Stromal cell of bone marrow (primary cell): ENCODE measurements at regions not wholly inside any gene's neighbourhood (a gene's known extent, or its start where the extent isn't known, plus 50 kb on each side); places are given as distances from the start of the nearest gene placed in this dataset.
"Not testable (repeated sequence)": the region's sequence is repeated elsewhere in the genome, so short reads cannot be mapped to it uniquely, and the experiment has no call there.

Source experiments
- DNase-seq: peaks from one replicate; pipeline ENCODE4 v3.0.0-alpha.2; 2012; ENCODE audit warnings: low read depth

DNA sequence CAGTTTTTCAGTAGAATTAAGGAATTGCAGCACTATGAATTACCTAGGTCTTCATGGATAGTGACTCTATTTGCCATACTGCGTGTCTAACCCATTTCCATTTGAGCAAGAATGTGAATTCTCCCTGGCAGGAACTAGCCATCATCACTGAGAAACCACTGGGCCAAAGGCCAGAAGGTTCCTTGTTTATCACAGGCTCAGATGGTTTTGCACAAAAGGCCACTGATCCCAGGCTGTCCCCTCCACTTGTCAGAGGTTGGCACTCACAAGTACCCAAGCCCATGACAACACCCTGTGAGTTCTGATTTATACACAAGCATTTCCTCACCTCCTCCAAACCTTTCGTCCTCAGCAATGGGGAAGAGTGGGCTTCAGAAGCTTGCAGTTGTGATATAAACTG is 131.8 kb downstream of the FOXB1 start:
- DNase-seq = no peak

DNA sequence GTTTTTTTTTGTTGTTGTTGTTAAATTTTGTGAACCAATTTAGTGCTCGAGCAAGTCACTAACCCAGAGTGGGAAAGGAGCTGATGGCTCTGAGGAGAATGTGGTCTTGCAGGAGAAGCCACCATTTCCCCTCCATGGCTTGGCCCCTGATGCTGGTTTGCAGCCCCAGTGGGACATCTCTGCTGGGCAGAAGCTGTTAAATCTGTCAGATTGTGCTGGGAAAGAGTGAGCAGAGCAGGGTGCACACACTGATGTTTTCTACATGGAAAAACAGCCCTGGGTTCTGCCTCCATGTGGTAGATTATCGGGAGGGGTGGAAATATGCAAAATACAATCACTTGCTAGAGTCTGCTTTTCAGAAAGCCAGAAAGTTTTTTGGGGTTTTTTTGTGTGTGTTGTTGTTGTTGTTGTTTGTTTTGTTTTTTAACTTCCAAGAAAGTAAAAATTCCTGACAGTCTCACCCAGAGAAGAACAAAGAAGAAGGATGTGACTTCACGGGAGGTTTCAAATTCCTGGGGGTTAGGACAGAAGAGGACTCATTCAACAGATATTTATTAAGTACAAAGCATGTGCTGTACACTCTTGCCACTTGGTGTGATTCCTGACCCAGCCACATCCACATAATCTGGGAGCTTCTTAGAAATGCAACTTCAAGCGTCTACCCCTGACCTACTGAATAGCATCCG is 133.7 kb downstream of the FOXB1 start:
- no peak for DNase-seq

DNA sequence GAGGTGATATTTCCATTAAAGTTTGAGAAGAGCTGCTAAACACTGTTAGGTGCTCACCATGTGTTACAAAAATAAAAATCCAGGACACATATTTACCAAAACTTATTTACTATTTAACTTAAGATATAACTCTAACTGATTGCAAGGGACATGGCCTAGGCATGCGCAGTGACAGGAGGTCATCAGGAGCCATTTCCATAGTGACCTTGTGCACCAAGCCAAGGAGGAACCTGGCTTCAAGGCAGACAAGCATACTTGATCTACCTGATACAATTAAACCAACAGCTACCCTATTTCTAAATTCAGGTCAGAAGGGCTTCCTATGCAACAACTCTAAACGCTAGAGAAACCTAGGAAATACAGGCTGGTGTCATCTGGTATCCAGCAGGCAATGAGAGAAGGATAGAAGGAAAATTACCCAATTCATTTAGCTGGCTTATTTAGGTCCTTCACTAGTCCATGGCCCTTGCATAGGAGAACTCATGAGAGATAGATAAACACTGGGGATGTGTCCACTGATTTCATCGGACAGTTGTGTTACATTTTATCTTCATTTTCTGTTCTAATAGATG is 134.4 kb downstream of the FOXB1 start:
- DNase-seq = no peak

DNA sequence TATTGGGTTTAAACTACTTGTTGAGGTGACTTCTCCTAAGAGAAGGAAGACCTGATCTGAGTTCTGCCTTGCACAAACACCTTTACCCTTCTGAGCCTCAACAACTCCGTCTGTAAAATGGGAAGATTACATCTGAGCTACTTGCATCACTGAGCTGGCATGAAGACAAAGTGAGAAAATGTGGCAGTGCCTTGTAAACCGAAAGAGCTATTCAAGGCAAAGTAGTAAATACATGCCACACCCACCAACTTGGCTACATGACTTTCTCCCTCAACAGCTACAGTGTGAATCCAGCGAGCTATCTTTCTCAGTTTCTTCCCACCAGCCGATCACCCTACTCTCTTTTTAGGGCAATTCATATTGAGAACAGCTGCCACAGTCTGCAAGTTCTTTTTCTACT is 148.3 kb downstream of the FOXB1 start:
- DNase-seq = no peak

DNA sequence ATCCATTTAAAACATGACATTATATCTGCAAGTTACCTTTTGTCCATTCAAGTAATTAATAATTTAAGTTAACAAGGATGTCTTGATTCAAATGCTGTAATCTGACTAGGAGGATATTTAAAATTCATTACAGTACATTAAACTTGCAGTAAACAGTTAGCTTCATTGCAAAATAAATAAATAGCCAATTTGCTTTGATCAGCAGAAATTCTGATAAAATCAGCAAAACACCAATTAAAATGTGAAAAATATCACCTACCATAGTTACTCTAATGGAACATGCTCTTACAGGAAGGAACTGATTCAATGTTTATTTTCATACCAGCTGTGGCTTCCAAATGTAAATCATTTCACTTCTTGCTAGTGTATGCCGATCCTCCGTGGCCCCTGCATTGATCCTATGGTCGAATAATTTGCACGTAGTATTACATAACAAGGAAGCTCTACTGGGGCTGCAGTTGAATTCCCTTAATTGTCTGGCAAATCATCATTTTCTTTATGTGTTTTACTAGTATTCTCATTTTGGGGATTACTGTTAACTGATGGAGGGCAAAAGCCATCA is 150.7 kb downstream of the FOXB1 start:
- no peak for DNase-seq

GRCh38 chr15:60155661-60156060 is 151.6 kb downstream of the FOXB1 start:
- no peak for DNase-seq

- no peak for DNase-seq
Measured at GRCh38 chr15:60160909-60161308, 156.8 kb downstream of the FOXB1 start.

- DNase-seq = no peak
Measured at GRCh38 chr15:60161704-60162103, 157.6 kb downstream of the FOXB1 start.

GRCh38 chr15:60162251-60162967 is 158.3 kb downstream of the FOXB1 start:
- DNase-seq = no peak

DNA sequence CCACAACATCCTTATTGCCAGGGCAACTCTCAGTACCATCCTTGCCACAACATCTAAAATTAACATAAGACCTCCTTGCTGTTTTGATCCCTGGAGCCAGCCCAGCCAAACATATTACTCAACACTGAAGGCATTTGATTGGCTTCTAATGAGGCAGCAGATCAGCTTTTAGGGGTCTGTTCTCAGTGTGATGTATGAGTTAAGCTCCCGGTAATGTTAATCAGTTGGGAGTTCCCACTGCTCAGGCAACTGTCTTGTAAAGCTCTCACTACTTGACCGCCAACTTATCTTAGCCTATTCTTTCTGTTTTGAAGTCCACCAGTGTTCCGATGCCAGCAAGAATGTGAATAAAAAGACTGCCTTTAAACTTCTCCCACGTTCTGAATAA is 158.9 kb downstream of the FOXB1 start:
- no peak for DNase-seq

GRCh38 chr15:60165111-60165510 is 161.0 kb downstream of the FOXB1 start:
- no peak for DNase-seq

- no peak for DNase-seq
Measured at GRCh38 chr15:60172143-60172542, 168.0 kb downstream of the FOXB1 start.

- peak; percentile 23 for DNase-seq
Measured at GRCh38 chr15:60179786-60180391, 175.8 kb downstream of the FOXB1 start.

- DNase-seq = not testable (repeated sequence)
Measured at GRCh38 chr15:60181957-60182356, 177.8 kb downstream of the FOXB1 start.

- DNase-seq = no peak
Measured at GRCh38 chr15:60183366-60183765, 179.3 kb downstream of the FOXB1 start.

GRCh38 chr15:60184579-60184978 is 180.5 kb downstream of the FOXB1 start:
- DNase-seq = no peak

DNA sequence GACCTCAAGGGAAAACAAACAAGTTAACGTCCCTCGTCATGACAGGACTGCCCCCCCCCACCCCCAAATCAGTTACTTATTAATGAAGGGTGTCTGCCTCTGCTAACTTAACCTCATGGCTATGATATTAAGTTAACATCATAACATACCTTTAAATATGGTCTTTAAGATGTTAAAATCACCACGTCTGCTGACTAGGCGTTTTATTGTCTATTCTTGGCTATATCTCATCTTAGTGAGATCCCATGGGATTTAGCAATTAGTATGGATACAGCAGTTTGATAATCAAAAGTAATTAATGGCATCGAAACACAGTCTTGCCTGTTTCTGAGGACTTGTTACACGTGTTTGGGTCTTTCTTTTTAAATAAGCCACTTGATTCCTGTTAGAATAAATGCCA is 186.9 kb downstream of the FOXB1 start:
- DNase-seq = no peak

DNA sequence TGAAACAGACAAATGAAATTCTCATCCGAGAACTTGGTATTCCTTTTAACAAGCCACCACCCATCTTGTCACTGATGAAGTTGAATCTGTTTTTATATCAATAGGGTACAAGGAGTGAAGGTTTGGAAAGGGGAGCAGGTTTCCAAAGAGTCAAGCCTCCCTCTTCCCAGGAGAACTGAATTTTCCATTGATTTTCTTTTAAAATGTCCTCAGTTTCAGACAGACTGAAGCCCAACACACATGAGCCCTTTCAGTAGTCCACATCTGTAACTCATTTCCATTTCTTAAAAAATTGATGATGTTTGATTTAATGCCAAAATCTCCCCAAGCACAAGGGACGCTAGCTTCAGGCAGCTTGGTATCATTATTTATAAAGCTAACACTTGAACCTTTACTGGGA is 187.7 kb downstream of the FOXB1 start:
- no peak for DNase-seq

DNA sequence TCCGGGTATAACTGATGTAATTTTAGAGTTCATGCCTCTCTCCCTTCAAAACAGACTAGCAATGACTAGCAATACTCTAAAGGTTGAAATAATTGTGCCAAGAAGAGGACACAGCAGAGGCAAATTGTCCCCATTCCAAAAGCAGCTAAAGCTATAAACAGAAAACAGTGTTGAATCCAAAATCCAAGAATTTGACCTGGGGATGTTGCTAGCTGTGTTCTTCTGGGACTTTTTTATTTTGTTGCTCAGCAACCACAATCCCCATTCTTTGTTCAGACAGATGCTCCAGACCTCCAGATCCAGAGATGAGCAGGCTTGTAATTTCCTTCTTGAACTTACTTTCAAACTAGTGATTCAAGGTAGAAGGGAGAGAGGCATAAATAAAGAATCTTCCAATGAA is 191.5 kb downstream of the FOXB1 start:
- DNase-seq = no peak

GRCh38 chr15:60204131-60204885 is 193.5 kb downstream of the ANXA2 start:
- no peak for DNase-seq

DNA sequence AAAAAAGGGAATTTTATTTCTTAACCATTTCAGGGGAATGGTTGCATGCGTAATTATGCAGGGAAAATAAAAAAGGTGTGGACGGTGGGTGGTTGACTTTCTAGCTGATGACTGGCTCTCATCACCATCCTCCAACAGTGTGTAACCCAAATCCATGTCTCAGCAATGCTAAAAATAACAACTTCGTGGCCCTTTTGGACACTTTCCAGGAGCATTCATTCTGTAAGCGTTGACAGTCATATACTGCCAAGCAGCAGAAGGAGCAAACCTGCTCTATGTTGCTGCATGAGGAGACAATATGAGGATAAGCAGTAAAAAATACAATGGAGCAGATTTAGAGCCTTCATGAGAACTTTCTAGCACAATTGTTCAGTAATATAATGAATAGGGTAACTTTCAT is 189.1 kb downstream of the ANXA2 start:
- DNase-seq = no peak

GRCh38 chr15:60212536-60212935 is 185.2 kb downstream of the ANXA2 start:
- DNase-seq = no peak
